GM12873 (cell line): ENCODE measurements at regions not wholly inside any gene's neighbourhood (a gene's known extent, or its start where the extent isn't known, plus 50 kb on each side); places are given as distances from the start of the nearest gene placed in this dataset.

Experiments
- CTCF ChIP-seq: IDR thresholded peaks from 2 replicates; pipeline ENCODE4 v1.5.1; 2012; ENCODE audit warnings: low read depth, mild to moderate bottlenecking, moderate library complexity, low read length, control low read depth; ENCODE audit not compliant: insufficient read depth; ENCODE audit errors: missing control alignments

GRCh38 chr5:27708534-27708933, 670.1 kb upstream of the CDH9 start:
- TF ChIP-seq CTCF, result no peak

GRCh38 chr5:27706832-27707231, 668.4 kb upstream of the CDH9 start:
- no peak for TF ChIP-seq CTCF

GRCh38 chr5:27705661-27706060, 667.3 kb upstream of the CDH9 start:
- no peak for TF ChIP-seq CTCF

GRCh38 chr5:27701931-27702903, 663.8 kb upstream of the CDH9 start:
- no peak for TF ChIP-seq CTCF

- TF ChIP-seq CTCF, result no peak
These were observed 662.1 kb upstream of the CDH9 start for GRCh38 chr5:27700526-27700925.

- no peak for TF ChIP-seq CTCF
These were observed 644.2 kb upstream of the CDH9 start for GRCh38 chr5:27682600-27682999.

GRCh38 chr5:27652505-27652904, 614.1 kb upstream of the CDH9 start:
- no peak for TF ChIP-seq CTCF
